ENCODE measurements at regions not wholly inside any gene's neighbourhood (a gene's known extent, or its start where the extent isn't known, plus 50 kb on each side); places are given as distances from the start of the nearest gene placed in this dataset.

GRCh38 chr12:42945927-42946326 is 356.4 kb upstream of the PRICKLE1 start:
- no peak overlapping the region for H3K4me3 Mint-ChIP-seq
- H2AFZ ChIP-seq (replicated peaks), result no peak overlapping the region
- no peak overlapping the region for H3K27ac Mint-ChIP-seq
- peaks cover 3% of the 10 kb centered on the region for H3K27me3 Mint-ChIP-seq (ENCODE audit: insufficient read depth, low read depth)
- no peaks in the 10 kb centered on the region for H3K27me3 ChIP-seq
- no peaks in the 10 kb centered on the region for H4K20me1 ChIP-seq (ENCODE audit: low read depth)
- H3K36me3 Mint-ChIP-seq, result peaks cover 2% of the 10 kb centered on the region
- TF ChIP-seq EZH2phosphoT487 (IDR thresholded peaks at IDR 0.05) (no peak), EZH2 (IDR thresholded peaks at IDR 0.05) (no peak), CTCF (IDR thresholded peaks at IDR 0.05) (no peak)
- no peaks in the 10 kb centered on the region for H3K9me3 ChIP-seq (ENCODE audit: low read depth)
- no peaks in the 10 kb centered on the region for H3K36me3 ChIP-seq
- H3K4me3 ChIP-seq, result no peak overlapping the region
- no peak overlapping the region for H3K4me2 ChIP-seq
- no peaks in the 10 kb centered on the region for H3K4me1 Mint-ChIP-seq
- no peaks in the 10 kb centered on the region for H3F3A ChIP-seq (ENCODE audit: low read depth)
- no peaks in the 10 kb centered on the region for H3K79me2 ChIP-seq (ENCODE audit: low read depth)
- no peak overlapping the region for H3K27ac ChIP-seq
- H3K9ac ChIP-seq, result no peak overlapping the region
- H3K9me3 Mint-ChIP-seq, result peaks cover 21% of the 10 kb centered on the region
- DNase-seq (ENCODE audit: low spot score), result no peak
- H3K4me1 ChIP-seq, result no peaks in the 10 kb centered on the region

- no peaks in the 10 kb centered on the region for H3K27me3 ChIP-seq
- no peak for DNase-seq (ENCODE audit: low spot score)
- H3K4me1 ChIP-seq, result no peaks in the 10 kb centered on the region
- no peak overlapping the region for H3K27ac ChIP-seq
- H3K36me3 ChIP-seq, result no peaks in the 10 kb centered on the region
- no peaks in the 10 kb centered on the region for H3K4me1 Mint-ChIP-seq
- H3K9me3 ChIP-seq (ENCODE audit: low read depth), result no peaks in the 10 kb centered on the region
- H4K20me1 ChIP-seq (ENCODE audit: low read depth), result no peaks in the 10 kb centered on the region
- TF ChIP-seq CTCF (IDR thresholded peaks at IDR 0.05), result no peak
- no peak for TF ChIP-seq EZH2phosphoT487 (IDR thresholded peaks at IDR 0.05)
- TF ChIP-seq EZH2 (IDR thresholded peaks at IDR 0.05), result no peak
- H3F3A ChIP-seq (ENCODE audit: low read depth), result no peaks in the 10 kb centered on the region
- H3K79me2 ChIP-seq (ENCODE audit: low read depth), result no peaks in the 10 kb centered on the region
- no peak overlapping the region for H3K27ac Mint-ChIP-seq
- peaks cover 2% of the 10 kb centered on the region for H3K36me3 Mint-ChIP-seq
- H3K4me3 ChIP-seq, result no peak overlapping the region
- H3K9me3 Mint-ChIP-seq, result peaks cover 28% of the 10 kb centered on the region
- H3K4me3 Mint-ChIP-seq, result no peak overlapping the region
- no peak overlapping the region for H3K4me2 ChIP-seq
- no peak overlapping the region for H2AFZ ChIP-seq (replicated peaks)
- H3K27me3 Mint-ChIP-seq (ENCODE audit: insufficient read depth, low read depth), result peaks cover 3% of the 10 kb centered on the region
- H3K9ac ChIP-seq, result no peak overlapping the region
These were observed 355.0 kb upstream of the PRICKLE1 start for GRCh38 chr12:42944516-42944915.

DNA sequence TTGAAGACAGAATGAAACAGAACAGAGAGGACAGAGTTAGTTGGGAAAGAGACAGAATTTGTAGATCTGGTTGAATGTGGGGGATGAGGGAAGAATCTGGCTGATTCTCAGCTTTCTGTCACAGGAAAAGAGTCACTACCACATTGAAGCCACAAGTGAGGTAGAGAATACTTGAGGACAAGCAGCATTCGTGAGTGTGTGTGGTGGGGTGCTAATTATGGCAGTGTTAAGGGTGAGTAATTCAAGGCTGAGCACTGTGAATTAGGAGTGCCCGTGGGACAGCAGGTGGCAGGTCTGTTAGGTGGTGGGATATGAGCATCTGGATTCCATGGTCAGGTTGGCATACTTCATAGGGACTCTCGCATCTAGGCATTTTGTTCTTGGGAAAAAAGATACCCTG is 347.4 kb upstream of the PRICKLE1 start:
- H3K4me2 ChIP-seq, result no peak overlapping the region
- no peak overlapping the region for H3K9ac ChIP-seq

More for the DNA sequence above, 347.4 kb upstream of the PRICKLE1 start:
- Histone ChIP-seq H3K4me3 (no peak overlapping the region), H2AFZ (replicated peaks) (no peak overlapping the region), H3K79me2 (ENCODE audit: low read depth) (no peaks in the 10 kb centered on the region), H3K36me3 (no peaks in the 10 kb centered on the region), H3K4me1 (no peaks in the 10 kb centered on the region), H3K27me3 (no peaks in the 10 kb centered on the region), H3K27ac (no peak overlapping the region), H3K9me3 (ENCODE audit: low read depth) (no peaks in the 10 kb centered on the region), H4K20me1 (ENCODE audit: low read depth) (no peaks in the 10 kb centered on the region), H3F3A (ENCODE audit: low read depth) (no peaks in the 10 kb centered on the region)
- no peak overlapping the region for H3K4me3 Mint-ChIP-seq
- H3K36me3 Mint-ChIP-seq, result no peaks in the 10 kb centered on the region
- TF ChIP-seq EZH2phosphoT487 (IDR thresholded peaks at IDR 0.05), result no peak
- no peak for TF ChIP-seq EZH2 (IDR thresholded peaks at IDR 0.05)
- no peak for TF ChIP-seq CTCF (IDR thresholded peaks at IDR 0.05)
- H3K27me3 Mint-ChIP-seq (ENCODE audit: insufficient read depth, low read depth), result peaks cover 3% of the 10 kb centered on the region
- DNase-seq (ENCODE audit: low spot score), result no peak
- H3K9me3 Mint-ChIP-seq, result peaks cover 19% of the 10 kb centered on the region
- H3K27ac Mint-ChIP-seq, result no peak overlapping the region
- no peaks in the 10 kb centered on the region for H3K4me1 Mint-ChIP-seq
